NCI-H82 treated with DMSO at 0.1 percent for 48 hours (cell line): ENCODE measurements at regions not wholly inside any gene's neighbourhood (a gene's known extent, or its start where the extent isn't known, plus 50 kb on each side); places are given as distances from the start of the nearest gene placed in this dataset.
A peak's percentile ranks its signal among the peaks of the same experiment; 100 is the strongest.

Experiments
- DNase-seq: peaks from one replicate; lab custom pipeline; 2025; ENCODE audit not compliant: unreplicated experiment; lab: John Stamatoyannopoulos, UW

GRCh38 chr6:100269189-100269588 lies 195.5 kb downstream of the SIM1 start:
- DNase-seq = no peak

GRCh38 chr6:100268326-100268725 lies 196.4 kb downstream of the SIM1 start:
- no peak for DNase-seq

- DNase-seq = no peak
These were observed 197.0 kb downstream of the SIM1 start for GRCh38 chr6:100267721-100268123.

- no peak for DNase-seq
These were observed 198.0 kb downstream of the SIM1 start for GRCh38 chr6:100266494-100267401.

GRCh38 chr6:100262086-100262485 lies 202.6 kb downstream of the SIM1 start:
- no peak for DNase-seq

- DNase-seq = no peak
These were observed 203.2 kb downstream of the SIM1 start for GRCh38 chr6:100261486-100261885.

- no peak for DNase-seq
These were observed 204.1 kb downstream of the SIM1 start for GRCh38 chr6:100260584-100260983.

- no peak for DNase-seq
These were observed 204.9 kb downstream of the SIM1 start for GRCh38 chr6:100259865-100260264.

- DNase-seq = no peak
These were observed 206.0 kb downstream of the SIM1 start for GRCh38 chr6:100258752-100259151.

- DNase-seq = peak; percentile 37
These were observed 206.8 kb downstream of the SIM1 start for GRCh38 chr6:100257793-100258395.

GRCh38 chr6:100255701-100256100 lies 209.0 kb downstream of the SIM1 start:
- DNase-seq = no peak

- no peak for DNase-seq
These were observed 217.6 kb downstream of the SIM1 start for GRCh38 chr6:100247123-100247522.

GRCh38 chr6:100246206-100246605 lies 218.5 kb downstream of the SIM1 start:
- DNase-seq = no peak

- DNase-seq = no peak
These were observed 223.9 kb downstream of the SIM1 start for GRCh38 chr6:100240798-100241197.

- no peak for DNase-seq
These were observed 226.9 kb downstream of the SIM1 start for GRCh38 chr6:100237821-100238220.

GRCh38 chr6:100236389-100236788 lies 228.3 kb downstream of the SIM1 start:
- DNase-seq = no peak

GRCh38 chr6:100235631-100236030 lies 229.1 kb downstream of the SIM1 start:
- DNase-seq = no peak

- DNase-seq = no peak
These were observed 230.1 kb downstream of the SIM1 start for GRCh38 chr6:100234625-100235024.

- no peak for DNase-seq
These were observed 231.7 kb downstream of the SIM1 start for GRCh38 chr6:100232781-100233573.

- DNase-seq = no peak
These were observed 233.8 kb downstream of the SIM1 start for GRCh38 chr6:100230953-100231316.

- no peak for DNase-seq
These were observed 234.4 kb downstream of the SIM1 start for GRCh38 chr6:100230115-100230952.
